NCI-H345 treated with DMSO at 0.1 percent for 48 hours (cell line): ENCODE measurements at regions not wholly inside any gene's neighbourhood (a gene's known extent, or its start where the extent isn't known, plus 50 kb on each side); places are given as distances from the start of the nearest gene placed in this dataset.
"Not testable (repeated sequence)": the region's sequence is repeated elsewhere in the genome, so short reads cannot be mapped to it uniquely, and the experiment has no call there.

ENCODE experiments used
- DNase-seq: peaks from one replicate; lab custom pipeline; 2025; ENCODE audit not compliant: unreplicated experiment; lab: John Stamatoyannopoulos, UW

DNA sequence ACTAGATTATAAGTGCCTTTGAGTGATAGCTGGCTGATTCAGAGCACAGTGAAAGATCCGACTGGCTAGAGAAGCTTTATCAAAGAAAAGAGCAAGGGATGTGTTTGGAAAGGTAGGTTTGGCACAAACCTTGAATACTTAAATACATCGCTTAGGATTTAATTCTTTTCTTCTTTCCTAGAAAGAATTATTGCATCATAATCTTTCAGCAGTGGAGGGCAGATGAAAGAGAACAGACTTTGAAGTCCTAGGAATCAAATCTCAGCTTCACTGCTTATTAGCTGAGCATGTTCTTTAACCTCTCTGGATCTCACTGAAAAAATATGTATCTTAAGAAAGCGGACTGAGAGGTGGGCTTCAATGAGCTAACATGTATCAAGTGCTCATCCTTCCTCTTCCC lies 122.8 kb downstream of the ZNF365 start:
- no peak for DNase-seq

DNA sequence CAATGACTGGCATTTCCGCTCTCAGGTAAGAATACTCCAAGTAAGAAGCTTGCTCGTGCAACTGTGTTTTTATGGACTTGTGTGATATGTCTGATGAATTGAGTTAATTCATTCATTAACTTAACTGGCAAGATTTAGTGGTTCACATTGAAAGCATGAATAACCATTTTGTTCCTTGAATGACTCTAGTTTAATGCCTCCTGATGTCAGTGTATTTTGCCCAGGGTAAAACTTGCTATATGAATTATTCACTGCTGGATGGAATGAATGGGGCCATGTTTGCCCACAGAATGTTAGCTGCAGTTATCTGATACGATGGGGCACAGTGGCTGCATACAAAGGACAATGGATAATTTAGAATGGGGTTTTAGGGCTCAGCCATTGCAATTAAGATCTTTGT lies 124.1 kb downstream of the ZNF365 start:
- no peak for DNase-seq

DNA sequence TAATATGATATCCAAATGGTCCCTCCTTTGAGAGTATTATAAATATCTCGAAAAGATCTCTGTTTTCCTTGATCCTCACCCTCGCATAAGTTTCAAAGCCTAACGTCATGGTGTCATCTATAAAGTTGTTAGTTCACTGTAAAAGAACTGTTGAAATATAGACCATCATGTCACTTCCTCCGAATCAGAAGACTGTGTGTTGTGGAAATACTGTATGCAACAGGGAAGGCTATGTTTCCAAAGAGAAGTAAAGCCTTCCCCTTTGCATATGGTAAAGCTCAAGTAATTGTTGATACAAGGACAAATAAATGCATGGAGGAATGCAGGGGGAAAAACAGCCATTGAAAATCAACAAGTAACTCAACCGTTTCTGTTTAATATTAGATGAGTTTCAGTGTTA lies 125.9 kb downstream of the ZNF365 start:
- not testable (repeated sequence) for DNase-seq

DNA sequence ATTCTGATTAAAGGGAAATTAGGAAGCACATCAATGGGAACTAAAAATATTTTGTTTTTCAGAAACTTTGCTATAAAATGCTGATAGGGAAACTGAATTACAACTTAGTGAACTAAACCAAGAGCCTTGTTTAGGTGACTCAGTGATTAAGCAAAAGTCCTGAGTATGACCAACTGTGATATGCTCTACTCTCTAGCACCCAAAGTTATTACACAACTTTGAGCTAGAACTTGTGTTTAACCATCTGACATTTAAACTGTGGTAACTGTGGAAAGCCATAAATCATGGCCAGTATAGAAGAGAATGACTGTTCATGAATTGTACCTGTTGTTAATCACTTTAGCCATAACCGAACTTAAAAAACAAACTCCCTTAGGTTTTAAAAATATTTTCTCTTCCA lies 127.4 kb downstream of the ZNF365 start:
- DNase-seq, result no peak

DNA sequence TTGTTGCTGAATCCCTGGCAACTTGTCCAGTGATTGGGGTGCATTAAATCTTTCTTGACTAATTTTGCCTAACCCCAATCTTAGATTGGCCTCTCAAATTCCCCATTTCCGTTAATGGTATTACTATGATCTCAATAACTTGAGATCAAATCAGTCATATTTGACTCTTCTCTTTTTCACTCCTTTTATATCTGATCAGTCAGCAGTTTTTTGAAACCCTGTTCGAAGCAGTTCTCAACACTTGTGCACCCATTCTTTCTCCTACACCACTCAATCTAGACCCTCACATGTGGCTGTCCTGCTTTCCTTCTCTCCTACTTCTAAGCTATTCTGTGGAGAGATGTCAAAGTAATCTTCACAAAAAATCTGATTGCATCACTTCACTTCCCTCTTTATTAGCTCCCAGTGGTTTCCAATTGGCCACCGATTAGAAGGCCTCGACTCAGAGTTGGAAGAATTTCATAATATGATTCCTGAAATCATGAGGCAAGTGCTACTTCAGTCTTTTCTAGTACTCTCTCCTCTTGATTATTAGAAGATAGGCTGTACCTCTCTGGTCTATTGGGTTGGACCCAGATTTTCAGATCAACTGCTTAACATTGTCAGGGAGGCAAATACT lies 128.9 kb downstream of the ZNF365 start:
- no peak for DNase-seq

DNA sequence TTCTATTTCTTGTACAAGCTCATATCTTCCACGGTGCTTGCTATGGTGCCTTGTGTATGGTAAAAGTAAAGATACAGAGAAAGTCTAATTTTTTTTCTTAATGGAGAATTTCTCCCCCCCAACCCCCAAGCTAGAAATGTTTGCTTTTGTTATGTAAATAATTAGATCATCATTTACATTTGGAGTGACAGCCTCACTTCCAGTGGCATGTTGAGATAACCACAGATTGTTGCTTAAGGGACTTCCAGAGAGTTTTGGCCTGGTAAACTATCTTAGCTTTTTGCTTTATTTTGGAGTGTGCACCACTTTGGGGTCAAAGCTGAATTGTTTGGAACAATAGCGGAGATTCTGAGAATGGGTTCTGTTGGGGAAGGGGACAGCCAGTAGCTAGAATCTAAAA lies 129.7 kb downstream of the ZNF365 start:
- DNase-seq, result no peak

DNA sequence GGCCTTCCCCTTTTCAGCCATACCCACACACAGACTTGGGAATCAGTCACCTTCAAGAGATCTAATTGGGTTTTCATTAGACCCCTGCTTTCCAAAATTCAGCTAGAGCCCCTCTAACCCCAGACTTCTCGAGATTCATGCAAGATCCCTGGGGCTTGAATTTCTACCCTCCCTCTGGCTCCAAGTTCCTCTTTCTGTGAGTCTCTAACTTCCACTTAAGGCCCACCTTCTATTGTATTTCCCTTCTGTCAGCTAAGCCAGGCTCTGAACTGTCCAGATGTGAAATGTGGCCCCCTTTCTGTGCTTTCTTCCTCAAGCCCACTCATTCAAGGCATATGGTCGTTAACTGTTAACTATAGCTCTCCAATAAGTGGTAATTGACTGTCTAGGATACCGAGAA lies 132.2 kb downstream of the ZNF365 start:
- no peak for DNase-seq

DNA sequence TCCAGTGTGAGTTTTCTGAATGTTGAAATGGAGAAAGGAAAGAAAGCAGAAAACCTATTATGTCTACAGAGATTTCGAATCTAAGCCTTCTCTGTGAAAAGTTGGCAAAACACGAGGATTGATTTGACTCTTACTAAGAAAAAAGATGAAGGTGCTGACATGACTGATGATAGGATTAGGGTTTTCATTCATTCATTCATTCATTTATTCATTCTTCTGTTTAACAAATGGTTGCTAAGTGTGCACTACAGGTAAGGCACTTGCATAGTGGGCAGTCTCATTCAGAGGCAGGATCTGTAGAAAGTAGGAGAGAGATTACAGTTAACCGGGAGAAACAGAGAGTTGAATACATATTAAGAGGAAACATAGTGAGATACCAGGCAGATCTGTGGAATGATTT lies 137.1 kb downstream of the ZNF365 start:
- DNase-seq, result no peak

DNA sequence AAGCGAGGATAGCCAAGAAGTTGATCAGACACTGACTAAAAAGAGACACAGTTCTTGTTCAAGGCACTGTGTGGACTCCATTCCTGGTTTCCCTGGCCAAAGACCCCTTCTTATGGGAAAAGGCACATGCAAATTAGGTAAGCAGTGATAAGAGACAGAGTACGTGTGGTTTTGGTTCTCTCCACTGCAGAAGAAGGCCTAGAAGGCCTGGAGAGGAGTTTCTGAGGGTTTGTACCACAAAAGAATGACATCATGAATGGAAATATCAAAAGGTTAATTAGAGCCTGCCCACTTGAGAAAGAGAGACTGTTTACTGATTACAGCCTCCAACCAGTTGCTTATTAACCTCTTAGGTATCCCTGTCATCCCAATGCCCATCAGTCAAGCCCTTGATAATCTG lies 137.5 kb downstream of the ZNF365 start:
- no peak for DNase-seq

DNA sequence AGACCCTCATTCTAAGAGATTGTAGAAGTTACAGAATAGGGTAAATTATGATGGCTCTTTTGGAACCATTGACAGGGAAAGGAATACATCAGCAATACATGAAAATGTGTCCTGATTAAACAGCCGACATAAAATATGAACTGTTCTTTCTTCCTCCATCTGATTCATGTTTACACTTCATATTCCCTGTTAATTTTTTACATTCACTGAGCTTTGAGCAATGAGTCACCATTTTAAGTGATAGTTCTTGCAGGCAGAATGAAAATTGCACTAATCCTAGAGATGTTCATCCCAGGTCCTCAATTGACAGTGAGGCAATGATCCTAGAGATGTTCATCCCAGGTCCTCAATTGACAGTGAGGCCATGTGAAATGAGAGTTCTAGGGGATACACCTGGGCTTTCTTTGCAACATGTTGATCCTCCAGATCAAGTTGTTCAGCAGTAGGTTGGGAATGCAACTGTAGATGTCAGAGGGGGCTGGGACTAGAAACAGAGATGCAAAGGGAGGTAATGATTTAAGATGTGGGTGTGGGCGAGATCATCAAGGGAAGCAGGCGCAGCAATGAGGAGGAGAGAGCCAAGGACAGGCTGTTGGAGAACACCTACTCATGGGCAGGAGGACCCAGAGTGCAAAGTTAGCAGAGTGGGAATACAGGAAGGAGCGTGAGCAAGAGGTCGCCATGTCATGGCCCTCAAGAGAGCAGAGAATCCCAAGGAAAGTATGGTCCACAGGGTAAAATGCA lies 138.7 kb downstream of the ZNF365 start:
- DNase-seq, result no peak

DNA sequence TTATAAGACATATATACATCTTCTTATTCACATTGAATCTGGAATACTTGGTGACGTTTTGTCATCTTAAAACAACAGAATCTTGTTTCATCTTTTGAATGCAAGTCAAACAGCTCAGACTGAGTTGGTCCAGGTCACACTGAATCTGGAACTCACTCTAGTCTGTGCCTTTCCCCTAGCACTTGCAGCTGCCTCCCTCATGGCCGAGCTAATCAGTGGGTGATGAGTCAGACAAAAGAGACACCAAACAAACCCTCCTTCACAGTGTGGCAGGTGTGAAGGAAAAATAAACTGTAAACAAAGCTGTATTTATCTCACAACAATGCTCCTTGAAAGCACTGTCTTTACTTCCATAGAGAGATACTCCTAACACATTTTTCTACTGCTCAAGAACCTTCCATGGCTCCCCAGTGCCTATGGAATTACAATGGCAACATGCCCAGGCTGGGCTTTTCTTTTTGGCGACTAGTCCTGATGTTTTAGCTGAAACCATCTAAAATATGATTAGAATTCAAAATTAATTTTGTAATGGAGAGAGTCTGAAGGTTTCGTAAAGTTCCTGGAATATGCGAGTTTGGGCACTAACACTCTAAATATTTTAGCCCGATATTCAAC lies 140.0 kb downstream of the ZNF365 start:
- no peak for DNase-seq

DNA sequence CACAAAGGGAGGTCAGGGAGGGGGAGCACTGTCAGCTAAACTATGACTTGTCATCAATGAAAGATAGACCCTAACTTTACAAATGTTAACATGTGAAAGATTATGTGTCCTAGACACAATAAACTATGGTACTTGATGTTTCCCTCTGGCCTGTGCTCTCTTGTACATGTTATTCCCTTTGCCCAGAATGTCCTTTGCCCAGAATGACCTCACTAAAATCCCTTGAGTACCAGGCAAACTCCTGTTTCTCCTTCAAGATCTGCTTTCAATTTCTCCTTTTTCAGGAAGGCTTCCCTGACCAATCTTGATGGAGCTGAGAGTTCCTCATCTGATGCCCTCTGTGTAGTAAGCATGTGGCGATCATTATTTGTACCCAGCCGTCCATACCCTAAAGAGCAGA lies 143.1 kb downstream of the ZNF365 start:
- no peak for DNase-seq

DNA sequence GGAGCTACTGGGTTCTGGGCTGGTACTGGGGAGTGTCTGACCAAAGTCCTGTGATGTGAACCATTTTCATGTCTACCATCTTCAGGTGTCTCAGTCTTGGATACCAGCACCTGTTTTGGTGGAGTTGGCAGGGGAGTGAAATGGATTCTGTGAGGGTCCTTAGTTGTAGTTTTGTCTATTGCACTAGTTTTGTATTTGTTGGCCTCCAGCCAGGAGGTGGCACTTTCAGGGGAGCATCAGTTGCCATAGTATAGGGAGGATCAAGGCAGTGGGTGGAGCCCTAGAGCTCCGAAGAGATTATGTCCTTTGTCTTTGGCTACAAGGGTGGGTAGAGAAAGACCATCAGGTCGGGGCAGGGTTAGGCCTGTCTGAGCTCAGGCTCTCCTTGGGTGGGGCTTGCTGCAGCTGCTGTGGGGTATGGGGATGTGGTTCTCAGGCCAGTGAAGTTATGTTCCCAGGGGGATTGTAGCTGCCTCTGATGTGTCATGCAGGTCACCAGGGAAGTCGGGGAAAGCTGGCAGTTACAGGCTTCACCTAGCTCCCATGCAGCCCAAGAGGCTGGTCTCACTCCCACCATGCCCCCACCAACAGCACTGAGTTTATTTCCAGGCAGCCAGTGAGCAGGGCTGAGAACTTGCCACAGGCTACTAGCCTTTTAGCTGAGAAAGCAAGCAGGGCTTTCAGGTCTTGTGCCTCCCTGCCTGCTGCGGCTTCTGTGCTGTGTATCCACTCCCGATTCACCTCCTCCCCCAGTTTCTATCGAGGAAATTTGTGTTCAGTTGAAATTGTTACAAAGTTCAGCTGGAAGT lies 153.1 kb downstream of the ZNF365 start:
- no peak for DNase-seq

DNA sequence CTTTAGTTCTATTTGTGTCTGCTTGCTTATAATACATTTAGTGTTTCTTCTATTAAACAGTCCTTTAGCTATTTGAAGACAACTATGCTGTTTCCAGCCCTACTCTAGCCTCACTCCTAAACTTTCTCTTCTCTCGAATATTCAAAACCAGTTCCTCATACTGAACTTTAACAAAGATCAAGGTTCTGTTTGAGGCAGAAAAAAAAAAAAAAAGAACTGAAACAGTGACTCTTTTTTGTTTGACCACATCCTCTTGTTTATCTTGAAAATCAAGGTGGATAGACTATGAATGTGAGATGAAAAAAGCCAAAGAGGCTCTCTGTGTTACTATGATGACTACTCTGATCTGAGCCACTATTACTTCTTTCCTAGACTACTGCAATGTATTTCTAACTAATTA lies 154.3 kb downstream of the ZNF365 start:
- no peak for DNase-seq

DNA sequence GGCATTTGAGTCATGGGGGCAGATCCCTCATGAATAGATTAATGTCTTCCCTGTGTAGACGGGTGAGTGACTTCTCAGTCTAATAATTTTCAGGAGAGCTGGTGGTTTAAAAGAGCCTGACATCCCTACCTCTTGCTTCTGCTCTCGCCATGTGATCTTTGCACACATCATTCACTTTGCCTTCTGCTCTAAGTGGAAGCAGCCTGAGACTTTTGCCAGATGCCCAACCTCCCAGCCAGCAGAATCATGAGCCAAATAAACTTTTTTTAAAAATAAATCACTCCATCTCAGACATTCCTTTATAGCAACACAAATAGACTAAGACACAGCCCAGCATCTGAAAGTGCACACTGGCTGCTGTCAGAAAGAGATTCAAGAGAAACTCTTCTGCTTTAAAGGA lies 155.2 kb downstream of the ZNF365 start:
- DNase-seq, result no peak

DNA sequence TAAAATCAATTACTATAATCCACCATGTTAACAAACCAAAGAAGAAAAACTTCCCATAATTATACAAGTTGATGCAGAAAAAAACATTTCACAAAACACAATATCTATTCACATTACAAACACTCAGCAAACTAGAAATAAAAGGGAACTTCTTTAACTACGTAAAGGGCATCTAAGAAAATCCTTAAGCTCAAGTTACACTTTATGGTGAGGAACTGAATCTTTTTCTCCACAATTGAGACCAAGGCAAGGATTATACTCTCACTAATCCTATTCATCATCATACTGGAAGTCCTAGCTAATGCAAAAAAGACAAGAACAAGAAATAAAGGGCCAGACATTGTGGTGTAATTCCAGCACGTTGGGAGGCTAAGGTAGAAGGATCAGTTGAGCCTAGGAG lies 159.9 kb downstream of the ZNF365 start:
- DNase-seq, result no peak

DNA sequence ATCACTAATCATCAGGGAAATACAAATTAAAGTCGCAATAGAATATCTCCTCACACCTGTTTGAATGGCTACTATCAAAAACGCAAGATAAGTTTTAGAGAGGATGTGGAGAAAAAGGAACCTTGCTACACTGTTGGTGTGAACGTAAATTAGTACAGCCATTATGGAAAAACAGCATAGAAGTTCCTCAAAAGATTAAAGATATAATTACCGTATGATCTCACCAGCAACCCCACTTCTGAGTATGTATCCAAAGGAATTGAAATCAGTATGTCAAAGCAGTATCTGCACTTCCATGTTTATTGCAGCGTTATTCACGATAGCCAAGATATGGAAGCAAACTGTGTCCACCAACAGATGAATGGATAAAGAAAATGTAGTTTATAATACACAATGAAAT lies 164.4 kb downstream of the ZNF365 start:
- DNase-seq, result no peak

DNA sequence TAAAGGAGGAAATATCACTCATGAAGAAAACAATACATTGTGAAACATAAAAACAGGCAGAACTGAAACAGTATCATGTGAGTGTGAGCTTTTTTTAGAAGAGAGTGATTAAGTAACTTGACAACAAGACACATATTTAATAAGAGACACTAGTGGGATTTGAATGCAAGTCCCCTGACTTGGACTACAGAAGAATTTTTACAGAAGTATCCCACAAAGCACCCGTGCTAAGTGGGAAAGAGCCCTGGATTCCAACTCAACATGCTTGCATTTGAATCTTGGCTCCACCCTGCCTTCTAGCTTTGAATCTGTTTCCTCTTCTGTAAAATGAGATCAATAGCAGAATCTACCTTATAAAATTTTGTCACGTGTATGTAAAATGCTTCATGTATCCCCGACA lies 166.2 kb downstream of the ZNF365 start:
- DNase-seq, result no peak

DNA sequence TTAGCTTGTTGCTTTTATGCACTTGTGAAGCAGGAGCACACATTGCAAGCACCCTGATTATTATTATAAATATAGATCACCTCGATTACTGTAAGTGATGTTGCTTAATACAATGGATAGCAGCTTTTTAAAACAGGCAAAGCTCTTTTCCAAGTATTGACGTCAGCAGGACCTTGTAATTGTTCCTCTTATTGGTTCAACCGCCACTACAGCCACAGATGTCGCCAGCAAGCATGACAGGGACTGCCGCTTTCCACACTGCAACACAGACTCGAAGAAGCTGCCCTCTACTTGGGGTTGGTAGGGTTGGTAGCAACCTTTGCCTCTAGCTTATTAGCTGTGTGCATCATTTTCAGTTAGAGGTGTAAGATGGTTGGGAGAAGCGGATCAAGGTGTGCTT lies 167.6 kb downstream of the ZNF365 start:
- DNase-seq, result no peak

DNA sequence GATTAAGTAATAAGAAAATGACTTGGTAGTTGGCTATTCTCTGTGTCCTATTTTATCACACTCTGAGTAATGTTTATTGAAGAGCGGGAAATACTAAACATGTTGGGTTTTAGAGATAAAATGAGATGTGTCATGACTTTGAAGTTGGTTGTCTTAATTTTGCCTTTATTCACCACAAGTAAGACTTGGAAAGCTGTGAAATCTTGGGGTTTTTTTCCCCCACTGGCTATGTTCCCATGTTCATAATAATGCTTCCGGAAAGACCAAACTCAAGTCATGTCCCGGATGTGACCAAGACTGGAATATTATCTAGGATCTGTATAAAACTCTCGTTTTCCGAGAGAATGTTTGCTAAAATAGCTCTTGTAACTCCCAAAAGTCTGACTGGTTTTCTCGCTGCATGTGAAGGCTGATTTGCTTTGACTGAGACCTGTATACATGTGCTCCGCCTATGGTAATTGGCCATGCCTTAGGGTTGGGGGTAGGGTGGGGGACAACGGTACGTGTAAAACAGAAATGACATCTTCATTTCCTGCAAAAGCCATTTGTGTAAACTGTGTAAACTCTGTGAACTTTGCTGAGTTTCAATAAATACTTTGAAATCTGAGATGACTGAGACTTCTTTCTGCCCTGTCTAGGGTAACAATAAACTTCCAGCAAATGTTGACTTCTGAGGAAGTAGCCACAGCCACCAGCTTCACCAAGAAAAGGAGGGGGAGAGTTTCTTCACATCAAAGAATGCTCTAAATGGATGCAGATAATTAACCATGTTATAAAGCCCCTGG lies 169.6 kb downstream of the ZNF365 start:
- no peak for DNase-seq
